PC-3 (cell line): ENCODE measurements at regions not wholly inside any gene's neighbourhood (a gene's known extent, or its start where the extent isn't known, plus 50 kb on each side); places are given as distances from the start of the nearest gene placed in this dataset.

Source experiments
- ATAC-seq: fragments of 200-7000 bp; cut with Tn5 transposase; 2 replicates; pipeline ENCODE4 v1.9.1; 2020; ENCODE audit warnings: mild to moderate bottlenecking, moderate library complexity
- BruUV-seq: library from RNA; stranded (reverse); fragments of 400-500 nt; replicated peaks from 2 replicates; lab custom pipeline; 2021; lab: Mats Ljungman, UMichigan
- CTCF ChIA-PET: fragments of 300-600 bp; sonication (Branson Sonifier 250); formaldehyde crosslinking; loops from one replicate; lab custom pipeline; 2022; ENCODE audit warnings: antibody characterized with exemption; lab: Charles Lee
- POLR2A ChIA-PET: fragments of 300-600 bp; sonication (Branson Sonifier 250); formaldehyde crosslinking; loops from one replicate; lab custom pipeline; 2022; ENCODE audit warnings: antibody characterized with exemption; ENCODE audit not compliant: unreplicated experiment; lab: Charles Lee
- DNase-seq: peaks from one replicate; pipeline ENCODE4 v3.0.0-alpha.2; 2015
- H2AFZ ChIP-seq: fragments of 300-600 bp; sonication (generic); 2 replicates; pipeline ENCODE4 v1.6.0; 2016; ENCODE audit warnings: antibody characterized with exemption, low read length
- H3F3A ChIP-seq: fragments of 300-600 bp; sonication (generic); one replicate; pipeline ENCODE4 v1.6.0; 2017; ENCODE audit warnings: antibody characterized with exemption, low read length, control low read depth, mild to moderate bottlenecking; ENCODE audit not compliant: unreplicated experiment
- H3K27ac ChIP-seq: fragments of 300-600 bp; sonication (generic); 2 replicates; pipeline ENCODE4 v1.5.1; 2016; ENCODE audit warnings: mild to moderate bottlenecking, low read length
- H3K27me3 ChIP-seq: fragments of 300-600 bp; sonication (generic); 2 replicates; pipeline ENCODE4 v1.6.1; 2016; ENCODE audit warnings: low read length, mixed read lengths
- H3K36me3 ChIP-seq: fragments of 300-600 bp; sonication (generic); 2 replicates; pipeline ENCODE4 v1.6.1; 2016; ENCODE audit warnings: low read depth, mixed run types, low read length, mixed read lengths
- H3K4me1 ChIP-seq: fragments of 300-600 bp; sonication (generic); 2 replicates; pipeline ENCODE4 v1.5.1; 2016; ENCODE audit warnings: low read length; ENCODE audit not compliant: insufficient read depth
- H3K4me2 ChIP-seq: fragments of 300-600 bp; sonication (generic); 2 replicates; pipeline ENCODE4 v1.6.0; 2016; ENCODE audit warnings: low read length
- H3K4me3 ChIP-seq: fragments of 300-600 bp; sonication (generic); 2 replicates; pipeline ENCODE4 v1.5.1; 2016; ENCODE audit warnings: mild to moderate bottlenecking, low read length, mixed read lengths
- H3K79me2 ChIP-seq: fragments of 300-600 bp; sonication (generic); 2 replicates; pipeline ENCODE4 v1.6.1; 2017; ENCODE audit warnings: low read length, mixed read lengths
- H3K9ac ChIP-seq: fragments of 300-600 bp; sonication (generic); 2 replicates; pipeline ENCODE4 v1.6.0; 2016; ENCODE audit warnings: mild to moderate bottlenecking, low read length
- H3K9me2 ChIP-seq: fragments of 300-600 bp; sonication (generic); replicated peaks from 2 replicates; pipeline ENCODE4 v1.6.1; 2016; ENCODE audit warnings: mixed run types, low read length, mixed read lengths
- H3K9me3 ChIP-seq: fragments of 300-600 bp; sonication (generic); 2 replicates; pipeline ENCODE4 v1.6.1; 2016; ENCODE audit warnings: low read length, mixed read lengths
- H4K20me1 ChIP-seq: fragments of 300-600 bp; sonication (generic); 2 replicates; pipeline ENCODE4 v1.6.1; 2016; ENCODE audit warnings: low read length, mixed read lengths
- EZH2 ChIP-seq: fragments of 300-600 bp; sonication (generic); IDR thresholded peaks from one replicate; pipeline ENCODE4 v1.6.1; 2017; ENCODE audit warnings: antibody characterized with exemption, mild to moderate bottlenecking, low read length; ENCODE audit not compliant: unreplicated experiment
- EZH2phosphoT487 ChIP-seq: fragments of 300-600 bp; sonication (generic); IDR thresholded peaks from 2 replicates; pipeline ENCODE4 v1.6.1; 2018; ENCODE audit warnings: mild to moderate bottlenecking, antibody characterized with exemption, low read length, borderline replicate concordance
- intact Hi-C: fragments of 100-400 bp; cut with micrococcal nuclease; formaldehyde crosslinking; loops from 2 replicates; pipeline ENCODE4 v1.9.0; 2023
- TF ChIP-seq, protein P1 (sequence below): fragments of 300-600 bp; sonication (generic); conservative IDR thresholded peaks from 2 replicates; pipeline ENCODE4 v1.5.1; 2017; ENCODE audit warnings: antibody characterized with exemption, low read depth, mild to moderate bottlenecking, low read length

DNA sequence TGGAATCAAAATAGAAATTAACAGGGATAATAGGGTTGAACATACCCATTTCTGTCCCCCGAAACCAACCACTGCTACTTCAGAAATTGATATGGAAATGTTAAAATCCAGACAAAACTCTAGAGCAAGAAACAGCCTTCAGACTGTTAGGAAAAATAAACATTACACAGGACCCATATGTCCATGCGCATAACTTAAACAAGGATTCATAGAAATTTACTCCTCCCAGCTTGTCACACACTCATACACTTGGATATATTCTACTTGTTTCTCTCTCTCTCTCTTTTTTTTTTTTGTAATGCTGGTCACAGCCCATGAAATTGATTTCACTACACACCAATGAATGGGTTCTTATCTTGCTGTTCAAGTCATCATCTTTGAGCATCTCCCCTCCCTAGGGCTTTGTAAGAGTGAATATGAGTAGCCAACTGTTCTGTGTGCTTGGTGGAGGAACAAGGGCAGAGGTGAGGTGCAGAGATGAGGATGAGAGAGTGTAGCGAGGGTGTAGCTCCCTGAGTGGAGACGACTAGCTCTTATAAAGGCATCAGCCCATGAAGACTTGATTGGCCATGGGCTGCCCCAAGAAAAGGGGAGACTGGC lies 61.8 kb upstream of the MLN start:
- Histone ChIP-seq H3K4me3 (no peak overlapping the region), H3K9me3 (no peaks in the 10 kb centered on the region), H3K79me2 (no peaks in the 10 kb centered on the region), H3K27me3 (peaks cover 38% of the 10 kb centered on the region), H2AFZ (no peak overlapping the region), H3K9ac (no peak overlapping the region), H3K9me2 (no peaks in the 10 kb centered on the region), H4K20me1 (no peaks in the 10 kb centered on the region), H3K4me1 (no peaks in the 10 kb centered on the region), H3K4me2 (no peak overlapping the region), H3K36me3 (no peaks in the 10 kb centered on the region), H3F3A (no peaks in the 10 kb centered on the region), H3K27ac (no peak overlapping the region)
- DNase-seq: no peak
- CTCF ChIA-PET: no interaction called here
- TF ChIP-seq, protein P1, sequence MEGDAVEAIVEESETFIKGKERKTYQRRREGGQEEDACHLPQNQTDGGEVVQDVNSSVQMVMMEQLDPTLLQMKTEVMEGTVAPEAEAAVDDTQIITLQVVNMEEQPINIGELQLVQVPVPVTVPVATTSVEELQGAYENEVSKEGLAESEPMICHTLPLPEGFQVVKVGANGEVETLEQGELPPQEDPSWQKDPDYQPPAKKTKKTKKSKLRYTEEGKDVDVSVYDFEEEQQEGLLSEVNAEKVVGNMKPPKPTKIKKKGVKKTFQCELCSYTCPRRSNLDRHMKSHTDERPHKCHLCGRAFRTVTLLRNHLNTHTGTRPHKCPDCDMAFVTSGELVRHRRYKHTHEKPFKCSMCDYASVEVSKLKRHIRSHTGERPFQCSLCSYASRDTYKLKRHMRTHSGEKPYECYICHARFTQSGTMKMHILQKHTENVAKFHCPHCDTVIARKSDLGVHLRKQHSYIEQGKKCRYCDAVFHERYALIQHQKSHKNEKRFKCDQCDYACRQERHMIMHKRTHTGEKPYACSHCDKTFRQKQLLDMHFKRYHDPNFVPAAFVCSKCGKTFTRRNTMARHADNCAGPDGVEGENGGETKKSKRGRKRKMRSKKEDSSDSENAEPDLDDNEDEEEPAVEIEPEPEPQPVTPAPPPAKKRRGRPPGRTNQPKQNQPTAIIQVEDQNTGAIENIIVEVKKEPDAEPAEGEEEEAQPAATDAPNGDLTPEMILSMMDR: no peak
- no peak for TF ChIP-seq EZH2phosphoT487
- no peak for TF ChIP-seq EZH2
- intact Hi-C loops: no loop called here
- BruUV-seq: no TSS peak
- ATAC-seq: no peak
- POLR2A ChIA-PET: no interaction called here

DNA sequence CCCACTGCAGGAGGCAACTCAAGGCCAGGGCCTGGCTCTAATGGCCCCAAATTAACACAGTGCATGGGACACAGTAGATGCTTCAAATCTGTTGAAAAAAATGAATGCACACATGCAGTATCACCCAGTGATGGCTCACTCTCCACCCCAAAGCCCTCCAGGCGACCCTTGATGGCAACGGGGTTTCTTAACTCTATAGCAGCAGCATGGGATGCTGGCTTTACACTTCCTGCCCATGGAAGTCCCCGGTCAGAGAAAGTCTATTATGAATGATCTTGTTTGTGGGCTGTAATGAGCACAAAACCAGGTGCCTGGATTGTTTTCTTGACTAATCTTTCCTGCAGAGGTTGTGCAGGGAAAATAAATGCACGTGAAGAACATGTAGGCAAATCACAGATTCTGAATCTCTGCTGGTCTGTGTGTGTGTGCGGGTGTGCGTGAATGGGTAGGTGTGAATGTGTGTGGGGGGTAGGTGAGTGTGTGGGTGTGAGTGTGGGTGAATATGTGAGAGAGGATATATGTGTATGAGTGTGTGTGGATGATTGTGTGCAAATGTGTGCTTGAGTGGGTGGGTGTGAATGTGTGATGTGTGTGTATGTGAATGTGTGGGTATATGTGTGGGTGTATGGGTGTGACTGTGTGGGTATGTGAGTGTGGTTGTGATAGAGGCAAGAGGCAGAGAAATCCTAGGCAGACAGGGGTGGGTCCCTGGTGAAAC lies 60.1 kb upstream of the MLN start:
- CTCF ChIA-PET: no interaction called here
- no peak overlapping the region for H3K27ac ChIP-seq
- BruUV-seq: no TSS peak
- TF ChIP-seq, protein P1: no peak
- no peak overlapping the region for H3K9ac ChIP-seq
- H3K36me3 ChIP-seq: no peaks in the 10 kb centered on the region
- H3K79me2 ChIP-seq: no peaks in the 10 kb centered on the region
- no peak for ATAC-seq
- H4K20me1 ChIP-seq: no peaks in the 10 kb centered on the region
- no peak overlapping the region for H3K4me3 ChIP-seq
- no peak for DNase-seq
- intact Hi-C loops: no loop called here
- H3K27me3 ChIP-seq: peaks cover 21% of the 10 kb centered on the region
- H3K9me3 ChIP-seq: no peaks in the 10 kb centered on the region
- H3K4me1 ChIP-seq: no peaks in the 10 kb centered on the region
- no peaks in the 10 kb centered on the region for H3F3A ChIP-seq
- H3K4me2 ChIP-seq: no peak overlapping the region
- H3K9me2 ChIP-seq: no peaks in the 10 kb centered on the region
- POLR2A ChIA-PET: no interaction called here
- no peak overlapping the region for H2AFZ ChIP-seq

DNA sequence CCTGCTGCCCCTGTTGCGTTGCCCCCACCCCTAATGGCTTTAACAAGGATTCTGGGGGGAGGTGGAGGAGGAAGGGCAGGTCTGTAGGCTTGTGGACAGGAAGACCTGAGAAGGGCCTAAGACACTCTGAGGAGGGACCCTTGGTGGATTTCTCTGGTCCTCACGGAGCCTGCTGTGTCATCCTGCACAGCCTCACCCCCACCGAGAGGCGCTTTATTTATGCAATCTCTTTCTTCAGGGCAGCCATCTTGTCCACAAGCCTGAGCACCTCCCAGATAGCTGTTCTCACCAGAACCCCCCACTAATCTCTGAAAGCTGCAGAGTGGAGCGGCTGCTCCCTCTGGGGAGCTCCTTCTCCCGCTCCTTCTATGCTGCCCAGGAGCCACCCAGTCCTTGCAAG lies 59.3 kb upstream of the MLN start:
- Histone ChIP-seq H3K9me2 (no peaks in the 10 kb centered on the region), H3K36me3 (no peaks in the 10 kb centered on the region), H3K4me2 (no peak overlapping the region), H3K27me3 (peaks cover 15% of the 10 kb centered on the region), H3K9ac (no peak overlapping the region), H2AFZ (no peak overlapping the region), H3K9me3 (no peaks in the 10 kb centered on the region), H3K27ac (no peak overlapping the region), H3K79me2 (no peaks in the 10 kb centered on the region), H3K4me3 (no peak overlapping the region), H3F3A (no peaks in the 10 kb centered on the region), H4K20me1 (no peaks in the 10 kb centered on the region), H3K4me1 (no peaks in the 10 kb centered on the region)
- no peak for TF ChIP-seq EZH2phosphoT487
- TF ChIP-seq, protein P1: no peak
- no peak for TF ChIP-seq EZH2
- BruUV-seq: no TSS peak
- ATAC-seq (no peak), DNase-seq (no peak)
- CTCF ChIA-PET: no interaction called here
- intact Hi-C loops: no loop called here
- POLR2A ChIA-PET: no interaction called here
